ENCODE measurements at regions not wholly inside any gene's neighbourhood (a gene's known extent, or its start where the extent isn't known, plus 50 kb on each side); places are given as distances from the start of the nearest gene placed in this dataset.

DNA sequence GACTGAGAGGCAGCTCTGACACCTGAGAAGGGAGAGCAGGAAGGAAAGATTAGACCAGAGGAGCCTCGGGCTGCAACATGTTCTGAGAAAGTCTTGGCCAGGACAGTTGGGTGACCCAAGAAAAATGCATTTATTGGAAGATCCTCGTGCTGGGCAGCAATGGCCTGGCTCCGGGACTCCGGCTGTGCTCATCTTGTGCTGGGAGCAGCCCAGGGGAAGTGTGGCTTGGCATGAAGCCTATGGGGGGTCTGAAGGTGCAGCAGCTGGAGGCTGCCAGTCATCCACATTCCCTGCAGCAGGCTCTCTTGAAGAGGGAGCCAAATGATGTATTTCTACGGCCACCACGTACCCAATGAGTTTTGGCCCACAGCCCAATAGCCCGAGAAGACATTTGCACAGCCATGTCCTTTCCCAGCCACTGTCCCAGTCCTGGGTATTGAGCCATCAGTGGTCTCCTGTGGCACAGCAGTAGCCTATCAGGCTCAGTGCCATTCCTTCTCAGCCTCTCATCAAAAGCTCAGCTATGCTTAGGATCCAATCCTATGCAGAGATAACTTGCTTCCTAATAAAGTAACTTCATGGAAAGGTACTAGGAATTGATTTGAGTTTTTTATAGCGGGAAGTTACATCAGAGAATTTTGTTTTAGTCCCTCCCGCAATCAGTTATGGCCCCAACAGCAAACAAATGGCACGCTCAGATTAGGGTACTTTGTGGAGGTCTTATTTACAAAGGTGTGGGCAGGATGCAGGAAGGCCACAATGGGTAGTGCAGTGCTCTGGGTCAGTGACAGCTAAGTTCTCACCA, 76.0 kb upstream of the MEDAG start:
- Histone ChIP-seq H2BK12ac (ENCODE audit: low read length) (no peak overlapping the region), H3K79me1 (ENCODE audit: low read depth, low read length) (no peaks in the 10 kb centered on the region), H3K23ac (ENCODE audit: low read depth, low read length, poor library complexity) (no peak overlapping the region), H4K8ac (ENCODE audit: low read depth, low read length) (no peak overlapping the region), H2AK5ac (ENCODE audit: low read depth, low read length) (no peak overlapping the region), H3K27me3 (ENCODE audit: control insufficient read depth in 3 of 3, insufficient read depth in 3 of 3, low read depth in 1 of 3, low read length in 3 of 3) (no peaks in the 10 kb centered on the region), H4K91ac (ENCODE audit: low read depth, low read length, poor library complexity) (no peak overlapping the region), H3K4me1 (ENCODE audit: control insufficient read depth in 2 of 2, insufficient read depth in 1 of 2, low read depth in 1 of 2, low read length in 2 of 2) (peaks cover 11 to 17% of the 10 kb centered on the region in 2 donors), H3K27ac (replicated peaks; ENCODE audit: low read length) (no peak overlapping the region), H3K9me3 (replicated peaks in 1 of 2; ENCODE audit: control insufficient read depth in 2 of 2, insufficient read depth in 1 of 2, low read depth in 1 of 2, low read length in 2 of 2) (peaks cover 0 to 4% of the 10 kb centered on the region in 2 donors), H3K4me2 (ENCODE audit: insufficient read depth, low read length, poor library complexity, severe bottlenecking) (no peak overlapping the region), H2BK120ac (ENCODE audit: low read depth, low read length) (no peak overlapping the region), H3K4ac (ENCODE audit: low read length) (no peak overlapping the region), H3K14ac (ENCODE audit: low read length) (no peak overlapping the region), H3K9ac (ENCODE audit: low read depth, low read length, poor library complexity) (no peak overlapping the region), H2AFZ (ENCODE audit: low read length) (no peak overlapping the region), H3K18ac (ENCODE audit: low read length) (peak overlapping the region; percentile 67), H3K4me3 (ENCODE audit: low read length in 2 of 2) (no peak overlapping the region), H2BK5ac (ENCODE audit: low read length) (no peak overlapping the region), H3K36me3 (replicated peaks in 1 of 2; ENCODE audit: control insufficient read depth in 2 of 2, insufficient read depth in 2 of 2, low read length in 2 of 2) (no peaks in the 10 kb centered on the region), H2BK15ac (ENCODE audit: low read length) (no peak overlapping the region)
- WGBS, 2 donors (ENCODE audit: extremely low coverage in 2 of 2, insufficient read length in 2 of 2, insufficient replicate concordance in 1 of 2): no CpG with 5 or more reads among the region's 10 CpGs
- DNase-seq (ENCODE audit: low spot score): no peak

DNA sequence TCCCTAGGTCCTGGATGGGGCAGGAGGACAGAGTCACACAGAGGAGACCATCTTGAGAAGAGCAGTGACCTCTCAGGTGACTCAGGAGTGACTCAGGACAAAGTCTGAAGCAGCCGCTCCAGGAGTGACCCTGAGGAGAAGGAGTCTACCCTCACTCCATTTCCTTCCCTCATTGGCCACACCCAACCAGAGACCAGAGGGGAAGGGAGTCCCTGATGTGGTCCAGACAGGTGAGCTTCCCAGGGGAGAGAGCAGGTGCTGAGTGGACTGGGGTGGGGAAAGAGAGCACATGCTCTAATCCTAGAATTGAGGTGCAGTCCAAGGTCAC, 75.5 kb upstream of the MEDAG start:
- H2AK5ac ChIP-seq (ENCODE audit: low read depth, low read length): no peak overlapping the region
- no peak overlapping the region for H2BK12ac ChIP-seq (ENCODE audit: low read length)
- H3K4ac ChIP-seq (ENCODE audit: low read length): no peak overlapping the region
- H3K9me3 ChIP-seq (replicated peaks in 1 of 2; ENCODE audit: control insufficient read depth in 2 of 2, insufficient read depth in 1 of 2, low read depth in 1 of 2, low read length in 2 of 2): peaks cover 0 to 4% of the 10 kb centered on the region in 2 donors
- no peak for DNase-seq (ENCODE audit: low spot score)
- no peaks in the 10 kb centered on the region for H3K27me3 ChIP-seq (ENCODE audit: control insufficient read depth in 3 of 3, insufficient read depth in 3 of 3, low read depth in 1 of 3, low read length in 3 of 3)
- H4K91ac ChIP-seq (ENCODE audit: low read depth, low read length, poor library complexity): no peak overlapping the region
- H4K8ac ChIP-seq (ENCODE audit: low read depth, low read length): no peak overlapping the region
- H2AFZ ChIP-seq (ENCODE audit: low read length): no peak overlapping the region
- no peak overlapping the region for H3K23ac ChIP-seq (ENCODE audit: low read depth, low read length, poor library complexity)
- H2BK120ac ChIP-seq (ENCODE audit: low read depth, low read length): no peak overlapping the region
- H2BK15ac ChIP-seq (ENCODE audit: low read length): no peak overlapping the region
- no peak overlapping the region for H3K9ac ChIP-seq (ENCODE audit: low read depth, low read length, poor library complexity)
- H3K18ac ChIP-seq (ENCODE audit: low read length): no peak overlapping the region
- no CpG with 5 or more reads among the region's 1 CpG for WGBS, 2 donors (ENCODE audit: extremely low coverage in 2 of 2, insufficient read length in 2 of 2, insufficient replicate concordance in 1 of 2)
- H3K27ac ChIP-seq (replicated peaks; ENCODE audit: low read length): no peak overlapping the region
- H3K4me2 ChIP-seq (ENCODE audit: insufficient read depth, low read length, poor library complexity, severe bottlenecking): no peak overlapping the region
- peaks cover 11 to 17% of the 10 kb centered on the region in 2 donors for H3K4me1 ChIP-seq (ENCODE audit: control insufficient read depth in 2 of 2, insufficient read depth in 1 of 2, low read depth in 1 of 2, low read length in 2 of 2)
- H3K14ac ChIP-seq (ENCODE audit: low read length): no peak overlapping the region
- no peak overlapping the region for H2BK5ac ChIP-seq (ENCODE audit: low read length)
- no peaks in the 10 kb centered on the region for H3K79me1 ChIP-seq (ENCODE audit: low read depth, low read length)
- no peaks in the 10 kb centered on the region for H3K36me3 ChIP-seq (replicated peaks in 1 of 2; ENCODE audit: control insufficient read depth in 2 of 2, insufficient read depth in 2 of 2, low read length in 2 of 2)
- no peak overlapping the region for H3K4me3 ChIP-seq (ENCODE audit: low read length in 2 of 2)

DNA sequence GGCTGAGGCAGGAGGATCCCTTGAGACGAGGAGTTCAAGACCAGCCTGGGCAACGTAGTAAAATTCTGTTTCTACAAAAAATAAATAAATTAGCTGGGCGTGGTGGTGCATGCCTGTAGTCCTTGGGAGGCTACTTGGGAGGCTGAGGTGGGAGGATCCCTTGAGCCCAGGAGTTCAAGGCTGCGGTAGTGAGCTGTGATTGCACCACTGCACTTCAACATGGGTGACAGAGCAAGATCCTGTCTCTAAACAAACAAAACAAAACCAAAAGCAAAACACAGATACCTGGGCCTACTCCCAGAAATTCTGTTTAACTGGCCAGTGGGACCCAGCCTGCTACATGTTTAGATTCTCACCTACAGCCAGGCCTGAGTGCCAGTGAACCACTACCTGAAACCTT, 74.6 kb upstream of the MEDAG start:
- Histone ChIP-seq H4K91ac (ENCODE audit: low read depth, low read length, poor library complexity) (no peak overlapping the region), H2BK120ac (ENCODE audit: low read depth, low read length) (no peak overlapping the region), H3K4ac (ENCODE audit: low read length) (no peak overlapping the region), H3K79me1 (ENCODE audit: low read depth, low read length) (no peaks in the 10 kb centered on the region), H2AK5ac (ENCODE audit: low read depth, low read length) (no peak overlapping the region), H3K27ac (replicated peaks; ENCODE audit: low read length) (no peak overlapping the region), H3K14ac (ENCODE audit: low read length) (no peak overlapping the region), H3K4me1 (ENCODE audit: control insufficient read depth in 2 of 2, insufficient read depth in 1 of 2, low read depth in 1 of 2, low read length in 2 of 2) (peaks cover 11 to 17% of the 10 kb centered on the region in 2 donors), H3K36me3 (replicated peaks in 1 of 2; ENCODE audit: control insufficient read depth in 2 of 2, insufficient read depth in 2 of 2, low read length in 2 of 2) (no peaks in the 10 kb centered on the region), H3K4me3 (ENCODE audit: low read length in 2 of 2) (no peak overlapping the region), H2BK12ac (ENCODE audit: low read length) (no peak overlapping the region), H3K9ac (ENCODE audit: low read depth, low read length, poor library complexity) (no peak overlapping the region), H2BK5ac (ENCODE audit: low read length) (no peak overlapping the region), H2BK15ac (ENCODE audit: low read length) (no peak overlapping the region), H3K18ac (ENCODE audit: low read length) (no peak overlapping the region), H3K4me2 (ENCODE audit: insufficient read depth, low read length, poor library complexity, severe bottlenecking) (no peak overlapping the region), H3K9me3 (replicated peaks in 1 of 2; ENCODE audit: control insufficient read depth in 2 of 2, insufficient read depth in 1 of 2, low read depth in 1 of 2, low read length in 2 of 2) (peaks cover 0 to 4% of the 10 kb centered on the region in 2 donors), H4K8ac (ENCODE audit: low read depth, low read length) (no peak overlapping the region), H3K23ac (ENCODE audit: low read depth, low read length, poor library complexity) (no peak overlapping the region), H3K27me3 (ENCODE audit: control insufficient read depth in 3 of 3, insufficient read depth in 3 of 3, low read depth in 1 of 3, low read length in 3 of 3) (no peaks in the 10 kb centered on the region), H2AFZ (ENCODE audit: low read length) (peak overlapping the region; percentile 26)
- no peak for DNase-seq (ENCODE audit: low spot score)
- WGBS, 2 donors (ENCODE audit: extremely low coverage in 2 of 2, insufficient read length in 2 of 2, insufficient replicate concordance in 1 of 2): no CpG with 5 or more reads among the region's 4 CpGs

DNA sequence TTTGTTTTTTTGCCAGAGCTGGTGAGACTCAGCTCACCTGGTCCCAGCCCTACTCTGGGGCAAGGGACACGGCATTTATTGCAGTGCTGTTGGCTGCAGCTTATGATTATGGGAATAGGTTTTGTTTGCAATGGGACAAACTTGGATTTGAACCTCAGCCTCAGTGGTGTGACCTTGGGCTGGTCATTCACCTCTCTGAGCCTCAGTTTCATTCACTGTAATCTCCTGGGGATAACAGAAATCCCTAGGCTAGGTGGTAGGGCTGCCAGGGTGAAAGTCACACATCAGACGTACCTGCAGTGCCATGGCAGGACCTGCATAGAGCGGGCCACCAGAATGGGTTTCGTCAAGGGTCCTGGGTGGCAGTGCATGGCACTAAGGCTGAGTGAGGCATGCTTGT, 73.7 kb upstream of the MEDAG start:
- Histone ChIP-seq H4K91ac (ENCODE audit: low read depth, low read length, poor library complexity) (no peak overlapping the region), H2BK15ac (ENCODE audit: low read length) (no peak overlapping the region), H2BK120ac (ENCODE audit: low read depth, low read length) (no peak overlapping the region), H3K23ac (ENCODE audit: low read depth, low read length, poor library complexity) (no peak overlapping the region), H3K9ac (ENCODE audit: low read depth, low read length, poor library complexity) (no peak overlapping the region), H3K18ac (ENCODE audit: low read length) (no peak overlapping the region), H3K9me3 (replicated peaks in 1 of 2; ENCODE audit: control insufficient read depth in 2 of 2, insufficient read depth in 1 of 2, low read depth in 1 of 2, low read length in 2 of 2) (peaks cover 0 to 4% of the 10 kb centered on the region in 2 donors), H3K4me2 (ENCODE audit: insufficient read depth, low read length, poor library complexity, severe bottlenecking) (no peak overlapping the region), H4K8ac (ENCODE audit: low read depth, low read length) (no peak overlapping the region), H3K4me3 (ENCODE audit: low read length in 2 of 2) (no peak overlapping the region), H2AK5ac (ENCODE audit: low read depth, low read length) (peak overlapping the region; percentile 34), H2AFZ (ENCODE audit: low read length) (no peak overlapping the region), H3K4ac (ENCODE audit: low read length) (no peak overlapping the region), H3K79me1 (ENCODE audit: low read depth, low read length) (no peaks in the 10 kb centered on the region), H3K14ac (ENCODE audit: low read length) (no peak overlapping the region), H3K36me3 (replicated peaks in 1 of 2; ENCODE audit: control insufficient read depth in 2 of 2, insufficient read depth in 2 of 2, low read length in 2 of 2) (no peaks in the 10 kb centered on the region), H2BK5ac (ENCODE audit: low read length) (no peak overlapping the region), H2BK12ac (ENCODE audit: low read length) (no peak overlapping the region), H3K27ac (replicated peaks; ENCODE audit: low read length) (no peak overlapping the region), H3K4me1 (ENCODE audit: control insufficient read depth in 2 of 2, insufficient read depth in 1 of 2, low read depth in 1 of 2, low read length in 2 of 2) (peaks cover 11 to 17% of the 10 kb centered on the region in 2 donors), H3K27me3 (ENCODE audit: control insufficient read depth in 3 of 3, insufficient read depth in 3 of 3, low read depth in 1 of 3, low read length in 3 of 3) (no peaks in the 10 kb centered on the region)
- no CpG with 5 or more reads among the region's 4 CpGs for WGBS, 2 donors (ENCODE audit: extremely low coverage in 2 of 2, insufficient read length in 2 of 2, insufficient replicate concordance in 1 of 2)
- DNase-seq (ENCODE audit: low spot score): no peak
